MM.1S (cell line): ENCODE measurements at regions not wholly inside any gene's neighbourhood (a gene's known extent, or its start where the extent isn't known, plus 50 kb on each side); places are given as distances from the start of the nearest gene placed in this dataset.
"Not testable (repeated sequence)": the region's sequence is repeated elsewhere in the genome, so short reads cannot be mapped to it uniquely, and the experiment has no call there.

ENCODE experiments used
- DNase-seq: peaks from one replicate; pipeline ENCODE4 v3.0.0-alpha.2; 2015
- H2AFZ ChIP-seq: fragments of 300-600 bp; sonication (generic); 2 replicates; pipeline ENCODE4 v1.6.0; 2016; ENCODE audit warnings: antibody characterized with exemption, low read length
- H3F3A ChIP-seq: fragments of 300-600 bp; sonication (generic); 2 replicates; pipeline ENCODE4 v1.6.1; 2016; ENCODE audit warnings: mild to moderate bottlenecking, antibody characterized with exemption, low read length, moderate library complexity, mixed read lengths; ENCODE audit not compliant: insufficient read depth
- H3K27ac ChIP-seq: fragments of 300-600 bp; sonication (generic); 2 replicates; pipeline ENCODE4 v1.5.1; 2016; ENCODE audit warnings: mild to moderate bottlenecking, low read length
- H3K27me3 ChIP-seq: fragments of 300-600 bp; sonication (generic); replicated peaks from 2 replicates; pipeline ENCODE4 v1.6.0; 2016; ENCODE audit warnings: low read length; ENCODE audit not compliant: insufficient read depth
- H3K36me3 ChIP-seq: fragments of 300-600 bp; sonication (generic); replicated peaks from 2 replicates; pipeline ENCODE4 v1.6.1; 2016; ENCODE audit warnings: mild to moderate bottlenecking, low read length, mixed read lengths; ENCODE audit not compliant: insufficient read depth
- H3K4me1 ChIP-seq: fragments of 300-600 bp; sonication (generic); 2 replicates; pipeline ENCODE4 v1.6.1; 2016; ENCODE audit warnings: low read length, mixed read lengths
- H3K4me2 ChIP-seq: fragments of 300-600 bp; sonication (generic); 2 replicates; pipeline ENCODE4 v1.6.0; 2016; ENCODE audit warnings: low read depth, low read length
- H3K4me3 ChIP-seq: fragments of 300-600 bp; sonication (generic); 2 replicates; pipeline ENCODE4 v1.5.1; 2016; ENCODE audit warnings: low read length, mixed read lengths
- H3K79me2 ChIP-seq: fragments of 300-600 bp; sonication (generic); 2 replicates; pipeline ENCODE4 v1.6.1; 2016; ENCODE audit warnings: mixed run types, low read length, mixed read lengths
- H3K9ac ChIP-seq: fragments of 300-600 bp; sonication (generic); 2 replicates; pipeline ENCODE4 v1.6.1; 2016; ENCODE audit warnings: low read length, mixed read lengths
- H3K9me2 ChIP-seq: fragments of 300-600 bp; sonication (generic); replicated peaks from 2 replicates; pipeline ENCODE4 v1.6.1; 2016; ENCODE audit warnings: mild to moderate bottlenecking, low read length, mixed read lengths; ENCODE audit not compliant: insufficient read depth
- H3K9me3 ChIP-seq: fragments of 300-600 bp; sonication (generic); replicated peaks from 2 replicates; pipeline ENCODE4 v1.6.1; 2016; ENCODE audit warnings: mild to moderate bottlenecking, low read length, mixed read lengths; ENCODE audit not compliant: insufficient read depth
- H4K20me1 ChIP-seq: fragments of 300-600 bp; sonication (generic); 2 replicates; pipeline ENCODE4 v1.6.1; 2016; ENCODE audit warnings: mild to moderate bottlenecking, low read length, moderate library complexity, mixed read lengths; ENCODE audit not compliant: insufficient read depth

- H4K20me1 ChIP-seq, H3F3A ChIP-seq, H3K79me2 ChIP-seq, H3K4me1 ChIP-seq, DNase-seq, H3K4me3 ChIP-seq, H3K36me3 ChIP-seq, H3K9me2 ChIP-seq, H3K27ac ChIP-seq, H3K9me3 ChIP-seq, H3K9ac ChIP-seq, H2AFZ ChIP-seq, H3K27me3 ChIP-seq, H3K4me2 ChIP-seq: not testable (repeated sequence)
Measured at GRCh38 chr2:89195636-89196251, 504.3 kb downstream of the RPIA start.

- H3K9ac ChIP-seq, H3K9me2 ChIP-seq, H3K4me3 ChIP-seq, H3K4me2 ChIP-seq, H4K20me1 ChIP-seq, H3K9me3 ChIP-seq, H3K27me3 ChIP-seq, H3K4me1 ChIP-seq, H3F3A ChIP-seq, H3K36me3 ChIP-seq, H2AFZ ChIP-seq, H3K79me2 ChIP-seq, H3K27ac ChIP-seq, DNase-seq: not testable (repeated sequence)
Measured at GRCh38 chr2:89196719-89197118, 505.2 kb downstream of the RPIA start.

GRCh38 chr2:89198026-89198425, 506.6 kb downstream of the RPIA start:
- H2AFZ ChIP-seq, H3K79me2 ChIP-seq, DNase-seq, H3K4me3 ChIP-seq, H3K36me3 ChIP-seq, H3K4me2 ChIP-seq, H3K27me3 ChIP-seq, H4K20me1 ChIP-seq, H3K9me3 ChIP-seq, H3K4me1 ChIP-seq, H3K9ac ChIP-seq, H3K27ac ChIP-seq, H3F3A ChIP-seq, H3K9me2 ChIP-seq: not testable (repeated sequence)

- not testable (repeated sequence) for H3K79me2 ChIP-seq, H3F3A ChIP-seq, H3K27ac ChIP-seq, H3K4me2 ChIP-seq, H2AFZ ChIP-seq, H3K9me2 ChIP-seq, H3K9ac ChIP-seq, H4K20me1 ChIP-seq, H3K4me1 ChIP-seq, H3K4me3 ChIP-seq, H3K36me3 ChIP-seq, H3K27me3 ChIP-seq, H3K9me3 ChIP-seq, DNase-seq
Measured at GRCh38 chr2:89199453-89200246, 508.2 kb downstream of the RPIA start.

GRCh38 chr2:89200247-89200527, 508.7 kb downstream of the RPIA start:
- H3K9ac ChIP-seq, H3F3A ChIP-seq, DNase-seq, H4K20me1 ChIP-seq, H3K4me3 ChIP-seq, H3K79me2 ChIP-seq, H2AFZ ChIP-seq, H3K27me3 ChIP-seq, H3K4me1 ChIP-seq, H3K36me3 ChIP-seq, H3K9me2 ChIP-seq, H3K9me3 ChIP-seq, H3K27ac ChIP-seq, H3K4me2 ChIP-seq: not testable (repeated sequence)

GRCh38 chr2:89202518-89202917, 511.0 kb downstream of the RPIA start:
- not testable (repeated sequence) for H3K4me1 ChIP-seq

More at GRCh38 chr2:89202518-89202917, 511.0 kb downstream of the RPIA start:
- not testable (repeated sequence) for H3K79me2 ChIP-seq, H3K4me2 ChIP-seq, H3K9me3 ChIP-seq, H3F3A ChIP-seq, H3K4me3 ChIP-seq, H3K36me3 ChIP-seq, H3K27ac ChIP-seq, H2AFZ ChIP-seq, H4K20me1 ChIP-seq, DNase-seq, H3K27me3 ChIP-seq, H3K9ac ChIP-seq, H3K9me2 ChIP-seq
